ENCODE measurements at regions not wholly inside any gene's neighbourhood (a gene's known extent, or its start where the extent isn't known, plus 50 kb on each side); places are given as distances from the start of the nearest gene placed in this dataset.

GRCh38 chr3:76610150-76610549, 429.7 kb upstream of the ROBO2 start:
- no peak for TF ChIP-seq CTCF (IDR thresholded peaks at IDR 0.05; ENCODE audit: low read depth, low read length)
- H3K4me3 ChIP-seq (replicated peaks in 1 of 2; ENCODE audit: low read depth in 2 of 2, low read length in 2 of 2) = no peak overlapping the region
- DNase-seq (ENCODE audit: low read depth in 2 of 2) = no peak

DNA sequence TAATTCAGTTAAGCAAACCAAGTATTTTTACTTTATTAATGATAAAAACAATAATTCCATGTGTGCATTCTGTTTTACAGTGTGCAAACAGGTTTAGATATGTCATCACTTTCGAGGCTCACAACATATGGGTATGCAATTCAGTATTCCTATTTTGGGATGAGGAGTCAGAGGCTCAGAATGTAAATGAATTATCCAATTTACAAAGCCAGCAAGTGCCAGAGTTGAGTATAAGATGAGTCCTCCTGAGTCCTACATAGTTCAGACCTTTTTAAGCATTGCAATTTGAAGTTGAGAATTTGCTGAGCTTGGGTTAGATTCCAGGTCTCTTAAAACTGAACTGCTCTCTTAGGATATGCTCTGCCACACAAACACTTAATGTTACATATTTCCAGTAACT, 424.2 kb upstream of the ROBO2 start:
- no peak for DNase-seq (ENCODE audit: low read depth in 2 of 2)
- no peak for TF ChIP-seq CTCF (IDR thresholded peaks at IDR 0.05; ENCODE audit: low read depth, low read length)
- H3K4me3 ChIP-seq (replicated peaks in 1 of 2; ENCODE audit: low read depth in 2 of 2, low read length in 2 of 2) = no peak overlapping the region

- no peak for TF ChIP-seq CTCF (IDR thresholded peaks at IDR 0.05; ENCODE audit: low read depth, low read length)
- H3K4me3 ChIP-seq (replicated peaks in 1 of 2; ENCODE audit: low read depth in 2 of 2, low read length in 2 of 2) = no peak overlapping the region
- DNase-seq (ENCODE audit: low read depth in 2 of 2) = no peak
Measured at GRCh38 chr3:76624164-76624563, 415.7 kb upstream of the ROBO2 start.

DNA sequence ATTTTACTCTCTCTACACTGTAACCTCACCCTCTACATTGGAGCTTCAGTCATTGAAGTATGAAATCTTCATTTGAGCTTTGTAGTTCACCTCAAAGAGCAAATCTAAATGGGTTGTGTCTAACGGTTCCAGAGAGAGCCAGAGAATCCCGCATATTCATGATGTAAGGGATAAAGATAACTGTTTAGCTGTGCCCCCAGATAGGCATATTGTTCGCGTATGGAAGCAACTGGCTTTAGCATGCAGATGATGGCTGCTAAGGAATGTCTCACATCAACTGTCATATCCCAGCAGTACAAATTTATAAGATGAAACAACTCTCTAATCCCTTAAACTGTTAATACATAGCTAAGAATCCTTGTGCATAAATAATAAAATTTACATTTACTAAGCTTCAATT, 412.7 kb upstream of the ROBO2 start:
- no peak overlapping the region for H3K4me3 ChIP-seq (replicated peaks in 1 of 2; ENCODE audit: low read depth in 2 of 2, low read length in 2 of 2)
- DNase-seq (ENCODE audit: low read depth in 2 of 2) = no peak
- TF ChIP-seq CTCF (IDR thresholded peaks at IDR 0.05; ENCODE audit: low read depth, low read length) = no peak

- no peak for TF ChIP-seq CTCF (IDR thresholded peaks at IDR 0.05; ENCODE audit: low read depth, low read length)
- H3K4me3 ChIP-seq (replicated peaks in 1 of 2; ENCODE audit: low read depth in 2 of 2, low read length in 2 of 2) = no peak overlapping the region
- no peak for DNase-seq (ENCODE audit: low read depth in 2 of 2)
Measured at GRCh38 chr3:76631251-76631650, 408.6 kb upstream of the ROBO2 start.

DNA sequence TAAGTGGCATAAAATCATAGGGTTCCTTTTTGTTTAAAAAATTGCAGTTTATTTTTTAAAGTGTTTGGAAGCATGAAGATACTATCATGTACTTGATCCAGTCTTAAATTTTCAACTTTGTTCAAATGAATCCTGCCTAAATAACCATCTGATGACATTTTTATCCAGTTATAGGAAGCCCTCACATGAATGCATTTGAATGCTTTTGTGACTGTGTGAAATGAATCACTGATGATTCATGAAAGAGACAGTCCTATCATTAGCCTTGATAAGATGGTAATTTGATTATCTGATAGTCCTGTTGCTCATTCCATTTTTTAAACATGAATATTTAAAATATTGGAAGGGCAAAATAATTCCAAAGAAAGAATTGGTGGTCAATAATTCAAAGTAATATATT, 401.9 kb upstream of the ROBO2 start:
- H3K4me3 ChIP-seq (replicated peaks in 1 of 2; ENCODE audit: low read depth in 2 of 2, low read length in 2 of 2) = no peak overlapping the region
- no peak for DNase-seq (ENCODE audit: low read depth in 2 of 2)
- TF ChIP-seq CTCF (IDR thresholded peaks at IDR 0.05; ENCODE audit: low read depth, low read length) = no peak

GRCh38 chr3:76643623-76644304, 396.1 kb upstream of the ROBO2 start:
- no peak for TF ChIP-seq CTCF (IDR thresholded peaks at IDR 0.05; ENCODE audit: low read depth, low read length)
- no peak overlapping the region for H3K4me3 ChIP-seq (replicated peaks in 1 of 2; ENCODE audit: low read depth in 2 of 2, low read length in 2 of 2)
- DNase-seq (ENCODE audit: low read depth in 2 of 2) = no peak

Measured in cardiac fibroblast (primary cell).